Neuronal stem cell (in vitro differentiated cells): ENCODE measurements at regions not wholly inside any gene's neighbourhood (a gene's known extent, or its start where the extent isn't known, plus 50 kb on each side); places are given as distances from the start of the nearest gene placed in this dataset.

Experiments used
- DNase-seq: peaks from one replicate; pipeline ENCODE4 v3.0.0-alpha.2; 2013; ENCODE audit warnings: low spot score
- H2AFZ ChIP-seq: one replicate; pipeline ENCODE4 v1.6.1; 2013; ENCODE audit warnings: mild to moderate bottlenecking, low read length, inconsistent platforms
- H2AK5ac ChIP-seq: 2 replicates; pipeline ENCODE4 v1.6.1; 2013; ENCODE audit warnings: low read depth, mild to moderate bottlenecking, inconsistent platforms, low read length, moderate library complexity, mixed read lengths
- H2BK120ac ChIP-seq: 2 replicates; pipeline ENCODE4 v1.6.1; 2013; ENCODE audit warnings: low read depth, mild to moderate bottlenecking, inconsistent platforms, low read length, moderate library complexity, mixed read lengths
- H2BK12ac ChIP-seq: one replicate; pipeline ENCODE4 v1.6.1; 2013; ENCODE audit warnings: low read length, inconsistent platforms
- H2BK15ac ChIP-seq: 2 replicates; pipeline ENCODE4 v1.6.1; 2013; ENCODE audit warnings: mild to moderate bottlenecking, low read length, inconsistent platforms, mixed read lengths
- H2BK5ac ChIP-seq: one replicate; pipeline ENCODE4 v1.6.1; 2013; ENCODE audit warnings: inconsistent platforms, mild to moderate bottlenecking, low read length, moderate library complexity
- H3K14ac ChIP-seq: one replicate; pipeline ENCODE4 v1.6.1; 2013; ENCODE audit warnings: low read length, inconsistent platforms
- H3K18ac ChIP-seq: 2 replicates; pipeline ENCODE4 v1.6.1; 2013; ENCODE audit warnings: low read length, inconsistent platforms
- H3K23ac ChIP-seq: 2 replicates; pipeline ENCODE4 v1.6.1; 2013; ENCODE audit warnings: low read depth, mild to moderate bottlenecking, mixed read lengths, low read length, inconsistent platforms; ENCODE audit not compliant: poor library complexity
- H3K27ac ChIP-seq: replicated peaks from 3 replicates; pipeline ENCODE4 v1.5.1; 2013; ENCODE audit warnings: low read length, inconsistent platforms
- H3K27me3 ChIP-seq, 3 experiments: 2 replicates each; pipeline ENCODE4 v1.6.1; 2013; ENCODE audit warnings: low read length in 3 of 3, mild to moderate bottlenecking in 2 of 3, inconsistent platforms in 1 of 3, low read depth in 1 of 3, mixed read lengths in 1 of 3, moderate library complexity in 1 of 3; ENCODE audit not compliant: control insufficient read depth in 3 of 3, insufficient read depth in 3 of 3
- H3K36me3 ChIP-seq, 2 donors: replicated peaks in 1 of 2; 2 replicates each; pipeline ENCODE4 v1.6.1; 2013; ENCODE audit warnings: low read length in 2 of 2; ENCODE audit not compliant: control insufficient read depth in 2 of 2, insufficient read depth in 2 of 2
- H3K4ac ChIP-seq: 2 replicates; pipeline ENCODE4 v1.6.1; 2013; ENCODE audit warnings: inconsistent platforms, mild to moderate bottlenecking, low read length, moderate library complexity
- H3K4me1 ChIP-seq, 2 donors: 1 replicate in 1 of 2; 2 replicates in 1 of 2; pipeline ENCODE4 v1.6.1; 2013; ENCODE audit warnings: low read length in 2 of 2, low read depth in 1 of 2; ENCODE audit not compliant: control insufficient read depth in 2 of 2, insufficient read depth in 1 of 2
- H3K4me2 ChIP-seq: one replicate; pipeline ENCODE4 v1.6.1; 2013; ENCODE audit warnings: mild to moderate bottlenecking, low read length, inconsistent platforms; ENCODE audit not compliant: insufficient read depth, poor library complexity, severe bottlenecking
- H3K4me3 ChIP-seq, 2 donors: 2 replicates each; pipeline ENCODE4 v1.5.1; 2013; ENCODE audit warnings: low read length in 2 of 2, mild to moderate bottlenecking in 2 of 2, inconsistent platforms in 1 of 2, moderate library complexity in 1 of 2
- H3K79me1 ChIP-seq: one replicate; pipeline ENCODE4 v1.6.1; 2013; ENCODE audit warnings: low read depth, mild to moderate bottlenecking, inconsistent platforms, low read length, moderate library complexity
- H3K9ac ChIP-seq: one replicate; pipeline ENCODE4 v1.6.1; 2013; ENCODE audit warnings: mild to moderate bottlenecking, low read depth, low read length, inconsistent platforms; ENCODE audit not compliant: poor library complexity
- H3K9me3 ChIP-seq, 2 donors: replicated peaks in 1 of 2; 2 replicates each; pipeline versions ENCODE3 to v1.6.1; 2013; ENCODE audit warnings: low read length in 2 of 2, mild to moderate bottlenecking in 2 of 2, inconsistent platforms in 1 of 2, low read depth in 1 of 2, mixed read lengths in 1 of 2, moderate library complexity in 1 of 2; ENCODE audit not compliant: control insufficient read depth in 2 of 2, insufficient read depth in 1 of 2
- H4K8ac ChIP-seq: one replicate; pipeline ENCODE4 v1.6.1; 2013; ENCODE audit warnings: low read depth, mild to moderate bottlenecking, inconsistent platforms, low read length, moderate library complexity
- H4K91ac ChIP-seq: one replicate; pipeline ENCODE4 v1.6.1; 2013; ENCODE audit warnings: low read length, low read depth, mild to moderate bottlenecking, inconsistent platforms; ENCODE audit not compliant: poor library complexity
- WGBS, 2 donors: extraction: QIAGEN DNeasy Blood & Tissue Kit; methylation state at CpG; one replicate each; pipeline ENCODE4 v1.1.7; 2013; ENCODE audit warnings: missing lambda C conversion rate in 2 of 2, mixed read lengths in 1 of 2; ENCODE audit not compliant: insufficient read length in 2 of 2, insufficient replicate concordance in 1 of 2; ENCODE audit errors: extremely low coverage in 2 of 2; 5-methylcytosine and 5-hydroxymethylcytosine counted together

GRCh38 chr19:30722761-30723160 is 350.6 kb downstream of the ZNF536 start:
- Histone ChIP-seq H2AFZ (no peak overlapping the region), H4K91ac (no peak overlapping the region), H3K27ac (no peak overlapping the region), H3K9me3 (peaks cover 0 to 2% of the 10 kb centered on the region in 2 donors), H2AK5ac (no peak overlapping the region), H3K4me1 (peaks cover 6 to 9% of the 10 kb centered on the region in 2 donors), H3K18ac (no peak overlapping the region), H2BK120ac (no peak overlapping the region), H2BK5ac (no peak overlapping the region), H3K4me2 (no peak overlapping the region), H3K27me3 (peaks cover 0 to 4% (median 3%) of the 10 kb centered on the region in 3 experiments), H2BK15ac (no peak overlapping the region), H3K79me1 (no peaks in the 10 kb centered on the region), H4K8ac (no peak overlapping the region), H3K36me3 (no peaks in the 10 kb centered on the region), H3K4me3 (no peak overlapping the region), H2BK12ac (no peak overlapping the region), H3K4ac (no peak overlapping the region), H3K14ac (no peak overlapping the region), H3K9ac (no peak overlapping the region), H3K23ac (no peak overlapping the region)
- no CpG with 5 or more reads among the region's 9 CpGs for WGBS, 2 donors
- DNase-seq: no peak

GRCh38 chr19:30722186-30722585 is 350.0 kb downstream of the ZNF536 start:
- H4K8ac ChIP-seq: no peak overlapping the region
- no peak overlapping the region for H3K4me3 ChIP-seq
- peaks cover 0 to 2% of the 10 kb centered on the region in 2 donors for H3K9me3 ChIP-seq
- no peak overlapping the region for H3K9ac ChIP-seq
- DNase-seq: no peak
- peaks cover 6 to 9% of the 10 kb centered on the region in 2 donors for H3K4me1 ChIP-seq
- no peak overlapping the region for H2AK5ac ChIP-seq
- H3K14ac ChIP-seq: no peak overlapping the region
- H3K79me1 ChIP-seq: no peaks in the 10 kb centered on the region
- no peak overlapping the region for H3K23ac ChIP-seq
- H3K4ac ChIP-seq: no peak overlapping the region
- no peak overlapping the region for H3K4me2 ChIP-seq
- H2BK5ac ChIP-seq: no peak overlapping the region
- no peak overlapping the region for H4K91ac ChIP-seq
- WGBS, 2 donors: no CpG with 5 or more reads among the region's 8 CpGs
- H2BK15ac ChIP-seq: no peak overlapping the region
- H2BK120ac ChIP-seq: no peak overlapping the region
- H3K27ac ChIP-seq: no peak overlapping the region
- H3K36me3 ChIP-seq: no peaks in the 10 kb centered on the region
- no peak overlapping the region for H2AFZ ChIP-seq
- H2BK12ac ChIP-seq: no peak overlapping the region
- no peak overlapping the region for H3K18ac ChIP-seq
- H3K27me3 ChIP-seq: peaks cover 0 to 4% (median 0%) of the 10 kb centered on the region in 3 experiments

DNA sequence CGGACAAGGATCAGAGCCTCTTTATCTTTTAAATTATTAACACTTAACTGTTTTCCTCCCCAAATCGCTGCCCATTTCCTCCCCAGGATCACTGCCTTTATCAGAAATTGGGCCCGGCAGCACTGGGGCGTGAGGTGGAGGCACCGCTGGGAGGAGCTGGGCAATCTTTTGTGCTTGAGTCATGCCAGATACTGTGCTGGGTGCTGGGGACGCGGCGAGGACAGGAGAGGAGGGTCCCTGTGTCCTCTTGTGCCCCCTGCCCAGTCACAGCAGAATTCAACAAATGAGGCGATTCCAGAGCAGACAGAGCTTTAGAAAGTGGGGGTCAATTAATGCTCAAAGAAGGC is 347.8 kb downstream of the ZNF536 start:
- Histone ChIP-seq H3K27me3 (peaks cover 0 to 4% (median 0%) of the 10 kb centered on the region in 3 experiments), H2AFZ (peak overlapping the region; percentile 75), H2BK5ac (no peak overlapping the region), H2BK15ac (no peak overlapping the region), H3K14ac (no peak overlapping the region), H3K79me1 (no peaks in the 10 kb centered on the region), H3K4ac (peak overlapping the region; percentile 32), H3K9ac (peak overlapping the region; percentile 13), H3K27ac (no peak overlapping the region), H3K4me2 (peak overlapping the region; percentile 62), H4K8ac (no peak overlapping the region), H3K23ac (no peak overlapping the region), H3K4me1 (peaks cover 6 to 9% of the 10 kb centered on the region in 2 donors), H3K9me3 (peaks cover 0 to 2% of the 10 kb centered on the region in 2 donors), H3K4me3 (peak overlapping the region in 1 of 2 donors; percentile 75), H4K91ac (no peak overlapping the region), H2BK120ac (no peak overlapping the region), H3K18ac (peak overlapping the region; percentile 54), H2BK12ac (no peak overlapping the region), H2AK5ac (no peak overlapping the region), H3K36me3 (no peaks in the 10 kb centered on the region)
- DNase-seq: no peak
- no CpG with 5 or more reads among the region's 9 CpGs for WGBS, 2 donors

- Histone ChIP-seq H3K18ac (peak overlapping the region; percentile 92), H2AFZ (peak overlapping the region; percentile 75), H3K36me3 (no peaks in the 10 kb centered on the region), H4K91ac (no peak overlapping the region), H3K27ac (no peak overlapping the region), H2BK120ac (no peak overlapping the region), H3K79me1 (no peaks in the 10 kb centered on the region), H3K14ac (no peak overlapping the region), H3K4me1 (peaks cover 6 to 9% of the 10 kb centered on the region in 2 donors), H2BK12ac (no peak overlapping the region), H3K9ac (peak overlapping the region; percentile 61), H3K4me2 (peak overlapping the region; percentile 62), H3K4me3 (peak overlapping the region in 1 of 2 donors; percentile 75), H4K8ac (no peak overlapping the region), H3K27me3 (peaks cover 0 to 4% (median 0%) of the 10 kb centered on the region in 3 experiments), H2BK15ac (no peak overlapping the region), H2AK5ac (no peak overlapping the region), H3K9me3 (peaks cover 0 to 2% of the 10 kb centered on the region in 2 donors), H2BK5ac (no peak overlapping the region), H3K23ac (no peak overlapping the region), H3K4ac (peak overlapping the region; percentile 32)
- no CpG with 5 or more reads among the region's 54 CpGs for WGBS, 2 donors
- DNase-seq: no peak
Measured at GRCh38 chr19:30719189-30719998, 347.2 kb downstream of the ZNF536 start.
